ENCODE measurements at regions not wholly inside any gene's neighbourhood (a gene's known extent, or its start where the extent isn't known, plus 50 kb on each side); places are given as distances from the start of the nearest gene placed in this dataset.
"Not testable (repeated sequence)": the region's sequence is repeated elsewhere in the genome, so short reads cannot be mapped to it uniquely, and the experiment has no call there.

GRCh38 chr9:33676746-33677505 is 118.4 kb upstream of the PRSS3 start:
- Mint-ChIP-seq H3K9me3 (no peaks in the 10 kb centered on the region), H3K27ac (peak overlapping the region; percentile 32), H3K4me3 (peak overlapping the region; percentile 89), H3K36me3 (ENCODE audit: low read depth) (peaks cover 3% of the 10 kb centered on the region), H3K4me1 (ENCODE audit: low read depth) (peaks cover 11% of the 10 kb centered on the region), H3K27me3 (ENCODE audit: low read depth) (peaks cover 84% of the 10 kb centered on the region)

GRCh38 chr9:33677506-33677809 is 117.9 kb upstream of the PRSS3 start:
- Mint-ChIP-seq H3K9me3 (no peaks in the 10 kb centered on the region), H3K4me1 (ENCODE audit: low read depth) (peaks cover 11% of the 10 kb centered on the region), H3K27ac (peak overlapping the region; percentile 32), H3K36me3 (ENCODE audit: low read depth) (peaks cover 3% of the 10 kb centered on the region), H3K27me3 (ENCODE audit: low read depth) (peaks cover 84% of the 10 kb centered on the region), H3K4me3 (peak overlapping the region; percentile 89)

- H3K27me3 Mint-ChIP-seq (ENCODE audit: low read depth) = peaks cover 85% of the 10 kb centered on the region
- H3K9me3 Mint-ChIP-seq = no peaks in the 10 kb centered on the region
- H3K36me3 Mint-ChIP-seq (ENCODE audit: low read depth) = peaks cover 3% of the 10 kb centered on the region
- peak overlapping the region; percentile 16 for H3K4me3 Mint-ChIP-seq
- H3K4me1 Mint-ChIP-seq (ENCODE audit: low read depth) = peaks cover 11% of the 10 kb centered on the region
- H3K27ac Mint-ChIP-seq = no peak overlapping the region
Measured at GRCh38 chr9:33677961-33678360, 117.4 kb upstream of the PRSS3 start.

GRCh38 chr9:33682551-33682950 is 112.8 kb upstream of the PRSS3 start:
- H3K36me3 Mint-ChIP-seq (ENCODE audit: low read depth) = no peaks in the 10 kb centered on the region
- no peak overlapping the region for H3K4me3 Mint-ChIP-seq
- H3K27ac Mint-ChIP-seq = no peak overlapping the region
- H3K9me3 Mint-ChIP-seq = no peaks in the 10 kb centered on the region
- H3K4me1 Mint-ChIP-seq (ENCODE audit: low read depth) = peaks cover 2% of the 10 kb centered on the region
- H3K27me3 Mint-ChIP-seq (ENCODE audit: low read depth) = peaks cover 78% of the 10 kb centered on the region

GRCh38 chr9:33684831-33685230 is 110.5 kb upstream of the PRSS3 start:
- Mint-ChIP-seq H3K27me3 (ENCODE audit: low read depth) (peaks cover 75% of the 10 kb centered on the region), H3K36me3 (ENCODE audit: low read depth) (no peaks in the 10 kb centered on the region), H3K27ac (no peak overlapping the region), H3K9me3 (no peaks in the 10 kb centered on the region), H3K4me3 (no peak overlapping the region), H3K4me1 (ENCODE audit: low read depth) (no peaks in the 10 kb centered on the region)

GRCh38 chr9:33686942-33687341 is 108.4 kb upstream of the PRSS3 start:
- H3K36me3 Mint-ChIP-seq (ENCODE audit: low read depth) = no peaks in the 10 kb centered on the region
- no peak overlapping the region for H3K4me3 Mint-ChIP-seq
- H3K27ac Mint-ChIP-seq = no peak overlapping the region
- peaks cover 58% of the 10 kb centered on the region for H3K27me3 Mint-ChIP-seq (ENCODE audit: low read depth)
- no peaks in the 10 kb centered on the region for H3K9me3 Mint-ChIP-seq
- peaks cover 7% of the 10 kb centered on the region for H3K4me1 Mint-ChIP-seq (ENCODE audit: low read depth)

- H3K4me1 Mint-ChIP-seq (ENCODE audit: low read depth) = peaks cover 7% of the 10 kb centered on the region
- H3K9me3 Mint-ChIP-seq = no peaks in the 10 kb centered on the region
- H3K27ac Mint-ChIP-seq = no peak overlapping the region
- no peak overlapping the region for H3K4me3 Mint-ChIP-seq
- H3K36me3 Mint-ChIP-seq (ENCODE audit: low read depth) = no peaks in the 10 kb centered on the region
- H3K27me3 Mint-ChIP-seq (ENCODE audit: low read depth) = peaks cover 50% of the 10 kb centered on the region
Measured at GRCh38 chr9:33687779-33688178, 107.6 kb upstream of the PRSS3 start.

GRCh38 chr9:33690143-33690933 is 105.0 kb upstream of the PRSS3 start:
- Mint-ChIP-seq H3K27ac (no peak overlapping the region), H3K27me3 (ENCODE audit: low read depth) (peaks cover 49% of the 10 kb centered on the region), H3K9me3 (no peaks in the 10 kb centered on the region), H3K36me3 (ENCODE audit: low read depth) (no peaks in the 10 kb centered on the region), H3K4me1 (ENCODE audit: low read depth) (peaks cover 7% of the 10 kb centered on the region), H3K4me3 (no peak overlapping the region)

- Mint-ChIP-seq H3K4me3 (no peak overlapping the region), H3K36me3 (ENCODE audit: low read depth) (no peaks in the 10 kb centered on the region), H3K9me3 (no peaks in the 10 kb centered on the region), H3K27me3 (ENCODE audit: low read depth) (peaks cover 44% of the 10 kb centered on the region), H3K4me1 (ENCODE audit: low read depth) (peaks cover 5% of the 10 kb centered on the region), H3K27ac (no peak overlapping the region)
Measured at GRCh38 chr9:33695299-33695698, 100.1 kb upstream of the PRSS3 start.

GRCh38 chr9:33695856-33696255 is 99.5 kb upstream of the PRSS3 start:
- H3K27me3 Mint-ChIP-seq (ENCODE audit: low read depth) = peaks cover 44% of the 10 kb centered on the region
- H3K4me3 Mint-ChIP-seq = no peak overlapping the region
- H3K27ac Mint-ChIP-seq = no peak overlapping the region
- no peaks in the 10 kb centered on the region for H3K4me1 Mint-ChIP-seq (ENCODE audit: low read depth)
- no peaks in the 10 kb centered on the region for H3K36me3 Mint-ChIP-seq (ENCODE audit: low read depth)
- no peaks in the 10 kb centered on the region for H3K9me3 Mint-ChIP-seq

GRCh38 chr9:33697171-33697570 is 98.2 kb upstream of the PRSS3 start:
- Mint-ChIP-seq H3K4me3 (no peak overlapping the region), H3K27ac (no peak overlapping the region), H3K9me3 (no peaks in the 10 kb centered on the region), H3K27me3 (ENCODE audit: low read depth) (peaks cover 44% of the 10 kb centered on the region), H3K36me3 (ENCODE audit: low read depth) (no peaks in the 10 kb centered on the region), H3K4me1 (ENCODE audit: low read depth) (no peaks in the 10 kb centered on the region)

- H3K27ac Mint-ChIP-seq = no peak overlapping the region
- no peak overlapping the region for H3K4me3 Mint-ChIP-seq
- no peaks in the 10 kb centered on the region for H3K36me3 Mint-ChIP-seq (ENCODE audit: low read depth)
- H3K4me1 Mint-ChIP-seq (ENCODE audit: low read depth) = no peaks in the 10 kb centered on the region
- H3K27me3 Mint-ChIP-seq (ENCODE audit: low read depth) = peaks cover 39% of the 10 kb centered on the region
- H3K9me3 Mint-ChIP-seq = no peaks in the 10 kb centered on the region
Measured at GRCh38 chr9:33698267-33698666, 97.1 kb upstream of the PRSS3 start.

GRCh38 chr9:33700940-33701339 is 94.4 kb upstream of the PRSS3 start:
- H3K27me3 Mint-ChIP-seq (ENCODE audit: low read depth) = peaks cover 29% of the 10 kb centered on the region
- not testable (repeated sequence) for H3K4me3 Mint-ChIP-seq; H3K4me1 Mint-ChIP-seq (ENCODE audit: low read depth); H3K36me3 Mint-ChIP-seq (ENCODE audit: low read depth); H3K27ac Mint-ChIP-seq; H3K9me3 Mint-ChIP-seq

- Mint-ChIP-seq H3K27ac (no peak overlapping the region), H3K27me3 (ENCODE audit: low read depth) (peaks cover 25% of the 10 kb centered on the region), H3K36me3 (ENCODE audit: low read depth) (no peaks in the 10 kb centered on the region), H3K9me3 (no peaks in the 10 kb centered on the region), H3K4me3 (no peak overlapping the region), H3K4me1 (ENCODE audit: low read depth) (no peaks in the 10 kb centered on the region)
Measured at GRCh38 chr9:33703430-33704102, 91.8 kb upstream of the PRSS3 start.

GRCh38 chr9:33705440-33705839 is 89.9 kb upstream of the PRSS3 start:
- peaks cover 22% of the 10 kb centered on the region for H3K27me3 Mint-ChIP-seq (ENCODE audit: low read depth)
- not testable (repeated sequence) for H3K36me3 Mint-ChIP-seq (ENCODE audit: low read depth); H3K9me3 Mint-ChIP-seq; H3K4me3 Mint-ChIP-seq; H3K4me1 Mint-ChIP-seq (ENCODE audit: low read depth); H3K27ac Mint-ChIP-seq

All from T-helper 1 cell treated with Interleukin-12 subunit alpha and Interleukin-12 subunit beta and Interleukin-4 antibody, amounts not matched to agents 30 μg/mL and 1 μg/mL, for 36 hours (primary cell).